AG04450 (cell line): ENCODE measurements at regions not wholly inside any gene's neighbourhood (a gene's known extent, or its start where the extent isn't known, plus 50 kb on each side); places are given as distances from the start of the nearest gene placed in this dataset.
"Not testable (repeated sequence)": the region's sequence is repeated elsewhere in the genome, so short reads cannot be mapped to it uniquely, and the experiment has no call there.

Source experiments
- CTCF ChIA-PET: fragments of 300-600, 350-600 bp; formaldehyde crosslinking; extraction: SDS; loops from one replicate; lab custom pipeline; 2022; ENCODE audit warnings: antibody characterized with exemption, inconsistent platforms; lab: Charles Lee
- POLR2A ChIA-PET: fragments of 350-600 bp; formaldehyde crosslinking; extraction: SDS; loops from one replicate; lab custom pipeline; 2021; ENCODE audit warnings: antibody characterized with exemption, inconsistent platforms; lab: Yijun Ruan, JAX
- DNase-seq: peaks from one replicate; pipeline ENCODE4 v3.0.0-alpha.2; 2011; ENCODE audit warnings: low read depth, low spot score
- H3K27ac ChIP-seq: one replicate; pipeline ENCODE4 v1.5.1; 2012; ENCODE audit warnings: low read depth, low read length, control low read depth
- H3K27me3 ChIP-seq: one replicate; pipeline ENCODE4 v1.6.0; 2012; ENCODE audit warnings: low read length; ENCODE audit not compliant: control insufficient read depth, insufficient read depth
- H3K4me3 ChIP-seq: 2 replicates; pipeline ENCODE4 v1.5.1; 2011; ENCODE audit warnings: mild to moderate bottlenecking, low read depth, low read length, control low read depth
- H3K9me3 ChIP-seq: 2 replicates; pipeline ENCODE4 v1.5.1; 2012; ENCODE audit warnings: low read length; ENCODE audit not compliant: control insufficient read depth, insufficient read depth
- TF ChIP-seq, protein P1 (sequence below): IDR thresholded peaks from 2 replicates; pipeline ENCODE4 v1.5.1; 2011; ENCODE audit warnings: low read depth, low read length, control low read depth, inconsistent platforms

DNA sequence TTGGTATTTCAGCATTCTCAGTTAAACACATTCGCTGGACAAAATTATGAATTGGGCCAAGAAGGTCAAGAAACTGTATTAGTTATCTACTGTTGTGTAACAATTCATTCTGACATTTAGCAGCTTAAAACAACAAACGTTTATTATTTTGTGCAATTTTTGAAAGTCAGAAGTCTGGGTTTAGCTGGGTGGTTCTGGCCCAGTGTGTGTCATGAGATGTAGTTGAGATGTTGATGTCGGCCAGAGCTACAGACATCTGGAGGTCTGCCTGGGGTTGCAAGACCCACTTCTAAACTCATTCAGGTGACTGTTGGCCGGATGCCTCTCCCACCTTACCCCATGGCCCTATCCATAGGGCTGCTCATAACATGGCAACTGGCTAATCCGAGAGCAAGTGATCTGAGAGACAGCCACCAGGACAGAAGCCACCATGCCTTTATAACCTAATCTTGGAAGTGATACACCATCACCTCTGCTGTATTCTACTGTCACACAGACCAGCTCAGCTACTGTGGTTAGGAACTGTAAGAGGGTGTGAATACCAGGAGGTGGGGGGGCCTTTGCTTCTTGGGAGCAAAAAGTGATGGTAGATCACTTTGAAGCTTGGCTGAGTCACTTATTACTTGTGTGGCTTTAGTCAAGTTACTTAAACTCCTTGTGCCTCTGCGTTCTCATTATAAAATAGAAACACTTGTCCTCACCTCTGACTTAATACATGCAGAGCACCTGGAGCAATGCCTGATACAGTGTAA, 217.0 kb upstream of the MYLIP start:
- no peak for DNase-seq
- TF ChIP-seq, protein P1, sequence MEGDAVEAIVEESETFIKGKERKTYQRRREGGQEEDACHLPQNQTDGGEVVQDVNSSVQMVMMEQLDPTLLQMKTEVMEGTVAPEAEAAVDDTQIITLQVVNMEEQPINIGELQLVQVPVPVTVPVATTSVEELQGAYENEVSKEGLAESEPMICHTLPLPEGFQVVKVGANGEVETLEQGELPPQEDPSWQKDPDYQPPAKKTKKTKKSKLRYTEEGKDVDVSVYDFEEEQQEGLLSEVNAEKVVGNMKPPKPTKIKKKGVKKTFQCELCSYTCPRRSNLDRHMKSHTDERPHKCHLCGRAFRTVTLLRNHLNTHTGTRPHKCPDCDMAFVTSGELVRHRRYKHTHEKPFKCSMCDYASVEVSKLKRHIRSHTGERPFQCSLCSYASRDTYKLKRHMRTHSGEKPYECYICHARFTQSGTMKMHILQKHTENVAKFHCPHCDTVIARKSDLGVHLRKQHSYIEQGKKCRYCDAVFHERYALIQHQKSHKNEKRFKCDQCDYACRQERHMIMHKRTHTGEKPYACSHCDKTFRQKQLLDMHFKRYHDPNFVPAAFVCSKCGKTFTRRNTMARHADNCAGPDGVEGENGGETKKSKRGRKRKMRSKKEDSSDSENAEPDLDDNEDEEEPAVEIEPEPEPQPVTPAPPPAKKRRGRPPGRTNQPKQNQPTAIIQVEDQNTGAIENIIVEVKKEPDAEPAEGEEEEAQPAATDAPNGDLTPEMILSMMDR = no peak
- CTCF ChIA-PET = no interaction called here

DNA sequence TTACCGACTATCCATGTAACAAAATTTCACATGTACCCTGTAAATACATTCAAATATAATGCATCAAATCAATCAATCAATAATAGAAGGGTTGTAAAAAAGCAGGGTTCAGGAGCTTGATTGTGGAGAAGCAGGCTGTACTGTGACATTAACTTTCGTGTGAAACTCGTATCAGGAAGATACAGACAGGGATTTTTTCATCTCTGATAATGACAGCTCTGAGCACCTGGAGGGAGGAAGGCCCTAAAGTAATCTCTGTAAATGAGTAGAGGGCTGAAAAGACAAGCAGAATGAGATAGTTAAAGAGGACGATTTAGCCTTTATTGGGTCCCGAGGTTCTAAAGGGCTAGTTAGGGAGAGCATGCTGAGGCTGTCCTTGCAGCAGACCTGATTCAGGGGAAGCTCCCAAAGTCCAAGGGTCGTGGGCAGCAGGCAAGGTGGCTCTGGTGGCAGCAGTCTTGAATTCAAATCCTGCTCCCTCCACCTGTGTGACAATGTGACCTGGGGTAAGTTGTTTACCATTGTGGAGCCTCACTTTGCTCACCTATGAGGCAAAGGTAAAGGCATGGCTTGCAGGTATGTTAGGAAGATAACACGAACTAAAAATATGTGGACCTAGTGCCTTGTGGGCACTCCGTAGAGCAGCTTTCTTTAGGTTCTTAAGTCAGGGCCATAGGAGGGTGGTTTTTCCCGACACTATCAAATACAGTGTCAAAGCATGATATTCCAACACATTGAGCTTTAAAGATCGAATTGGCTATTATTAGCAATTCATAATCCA, 219.4 kb upstream of the MYLIP start:
- H3K4me3 ChIP-seq = no peak overlapping the region
- ChIA-PET POLR2A (no interaction called here), CTCF (no interaction called here)
- no peaks in the 10 kb centered on the region for H3K9me3 ChIP-seq
- no peaks in the 10 kb centered on the region for H3K27me3 ChIP-seq
- TF ChIP-seq, protein P1 = no peak
- no peak overlapping the region for H3K27ac ChIP-seq
- no peak for DNase-seq

More for the DNA sequence above, 217.0 kb upstream of the MYLIP start:
- POLR2A ChIA-PET = no interaction called here
- Histone ChIP-seq H3K27ac (no peak overlapping the region), H3K27me3 (no peaks in the 10 kb centered on the region), H3K4me3 (no peak overlapping the region), H3K9me3 (no peaks in the 10 kb centered on the region)

DNA sequence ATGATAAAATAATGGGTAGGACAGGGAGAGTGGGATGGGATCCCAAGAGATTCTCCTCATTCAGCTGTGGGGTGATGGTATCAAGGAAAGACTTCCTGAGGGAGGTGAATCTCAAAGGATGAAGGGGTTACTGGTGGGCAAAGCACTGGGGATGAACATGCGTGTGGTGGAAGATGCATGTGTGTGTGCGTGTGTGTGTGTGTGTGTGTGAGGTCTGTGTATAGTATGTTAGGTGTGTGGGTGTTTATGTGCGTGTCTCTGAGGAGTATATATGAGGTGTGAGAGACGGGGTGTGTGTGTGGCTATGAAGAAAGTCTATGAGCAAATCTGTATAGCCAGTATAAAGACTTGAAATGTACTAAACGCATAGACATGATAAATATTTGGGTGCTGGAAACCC, 220.0 kb upstream of the MYLIP start:
- Histone ChIP-seq H3K9me3 (no peaks in the 10 kb centered on the region), H3K4me3 (no peak overlapping the region), H3K27ac (no peak overlapping the region), H3K27me3 (no peaks in the 10 kb centered on the region)
- CTCF ChIA-PET = no interaction called here
- TF ChIP-seq, protein P1 = no peak
- POLR2A ChIA-PET = no interaction called here
- no peak for DNase-seq

DNA sequence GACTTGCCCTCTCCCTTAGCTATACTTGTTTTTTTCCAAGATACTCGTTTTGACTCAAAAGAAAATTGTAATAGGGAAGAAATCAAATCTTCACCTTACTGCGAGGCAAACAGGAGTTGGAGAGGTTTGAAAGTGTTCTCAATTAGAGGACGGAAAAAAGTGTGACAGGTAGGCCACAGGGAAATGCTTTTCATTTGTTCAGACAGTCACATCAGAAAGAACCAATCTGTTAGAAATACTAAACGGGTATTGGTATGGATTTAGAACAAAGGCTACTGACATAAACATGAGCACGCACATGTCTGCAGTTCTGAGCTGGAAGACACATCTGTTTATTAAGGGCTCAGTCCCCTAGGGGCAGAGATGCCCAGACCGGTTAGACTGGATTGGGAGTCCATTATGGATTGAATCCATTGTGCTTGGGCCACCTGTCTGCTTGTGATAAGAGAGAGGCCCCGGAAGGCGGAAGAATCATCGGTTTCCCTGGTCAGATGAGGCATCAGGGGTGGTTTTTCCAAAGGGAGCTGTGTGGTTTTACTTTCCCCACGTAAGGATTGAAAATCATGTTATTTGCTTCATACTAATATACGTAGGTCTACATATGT, 220.9 kb upstream of the MYLIP start:
- ChIA-PET POLR2A (no interaction called here), CTCF (no interaction called here)
- Histone ChIP-seq H3K9me3 (no peaks in the 10 kb centered on the region), H3K27me3 (no peaks in the 10 kb centered on the region), H3K27ac (no peak overlapping the region), H3K4me3 (no peak overlapping the region)
- TF ChIP-seq, protein P1 = no peak
- DNase-seq = no peak

DNA sequence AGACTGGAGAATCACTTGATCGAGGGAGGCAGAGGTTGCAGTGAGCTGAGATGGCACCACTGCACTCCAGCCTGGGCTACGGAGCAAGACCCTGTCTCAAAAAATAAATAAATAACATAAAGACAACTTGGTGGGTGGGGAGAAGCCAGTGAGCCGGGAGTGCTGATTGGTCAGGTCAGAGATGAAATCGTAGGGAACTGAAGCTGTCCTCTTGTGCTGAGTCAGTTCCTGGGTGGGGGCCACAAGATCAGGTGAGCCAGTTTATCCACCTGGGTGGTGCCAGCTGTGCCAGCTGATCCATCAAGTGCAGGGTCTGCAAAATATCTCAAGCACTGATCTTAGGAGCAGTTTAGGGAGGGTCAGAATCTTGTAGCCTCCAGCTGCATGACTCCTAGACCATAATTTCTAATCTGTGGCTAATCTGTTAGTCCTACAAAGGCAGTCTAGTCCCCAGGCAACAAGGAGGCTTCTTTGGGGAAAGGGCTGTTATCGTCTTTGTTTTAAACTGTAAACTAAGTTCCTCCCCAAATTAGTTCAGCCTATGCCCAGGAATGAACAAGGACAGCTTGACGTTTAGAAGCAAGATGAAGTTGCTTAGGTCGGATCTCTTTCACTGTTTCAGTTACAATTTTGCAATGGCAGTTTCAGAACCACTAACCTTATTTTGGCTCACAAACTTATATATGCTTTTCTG, 221.5 kb upstream of the MYLIP start:
- DNase-seq, H3K27ac ChIP-seq, H3K9me3 ChIP-seq, H3K27me3 ChIP-seq, CTCF ChIA-PET, POLR2A ChIA-PET, H3K4me3 ChIP-seq: not testable (repeated sequence)
